H9 (cell line): ENCODE measurements at regions not wholly inside any gene's neighbourhood (a gene's known extent, or its start where the extent isn't known, plus 50 kb on each side); places are given as distances from the start of the nearest gene placed in this dataset.

Experiments used
- DNase-seq: peaks from one replicate; pipeline ENCODE4 v3.0.0-alpha.2; 2017
- H2AFZ ChIP-seq: one replicate; pipeline ENCODE4 v1.6.1; 2013; ENCODE audit warnings: mild to moderate bottlenecking, low read length, control low read depth, moderate library complexity
- H2AK5ac ChIP-seq: 2 replicates; pipeline ENCODE4 v1.6.1; 2013; ENCODE audit warnings: low read length, control low read depth, mixed read lengths; ENCODE audit not compliant: insufficient read length
- H2BK120ac ChIP-seq: one replicate; pipeline ENCODE4 v1.6.1; 2013; ENCODE audit warnings: low read depth, mild to moderate bottlenecking, low read length, control low read depth, inconsistent platforms; ENCODE audit not compliant: poor library complexity, severe bottlenecking
- H2BK12ac ChIP-seq: 2 replicates; pipeline ENCODE4 v1.6.1; 2013; ENCODE audit warnings: low read length, control low read depth, mixed read lengths, low read depth; ENCODE audit not compliant: insufficient read length
- H2BK15ac ChIP-seq: 2 replicates; pipeline ENCODE4 v1.6.1; 2013; ENCODE audit warnings: low read depth, low read length, control low read depth
- H2BK20ac ChIP-seq: one replicate; pipeline ENCODE4 v1.6.1; 2013; ENCODE audit warnings: low read depth, mild to moderate bottlenecking, low read length, control low read depth, inconsistent platforms; ENCODE audit not compliant: poor library complexity, severe bottlenecking
- H2BK5ac ChIP-seq: 2 replicates; pipeline ENCODE4 v1.6.1; 2013; ENCODE audit warnings: low read length, control low read depth, mixed read lengths; ENCODE audit not compliant: insufficient read length
- H3K14ac ChIP-seq: 2 replicates; pipeline ENCODE4 v1.6.1; 2013; ENCODE audit warnings: low read length, control low read depth; ENCODE audit not compliant: insufficient read depth
- H3K18ac ChIP-seq: 2 replicates; pipeline ENCODE4 v1.6.1; 2013; ENCODE audit warnings: low read depth, mild to moderate bottlenecking, mixed read lengths, low read length, control low read depth; ENCODE audit not compliant: insufficient read length
- H3K23ac ChIP-seq: 2 replicates; pipeline ENCODE4 v1.6.1; 2013; ENCODE audit warnings: low read length, control low read depth, mixed read lengths, low read depth; ENCODE audit not compliant: insufficient read length
- H3K23me2 ChIP-seq: 2 replicates; pipeline ENCODE4 v1.6.1; 2013; ENCODE audit warnings: low read depth, mild to moderate bottlenecking, mixed read lengths, low read length, control low read depth; ENCODE audit not compliant: insufficient read length, poor library complexity, severe bottlenecking
- H3K27ac ChIP-seq: 2 replicates; pipeline ENCODE4 v1.5.1; 2013; ENCODE audit warnings: low read length, control low read depth, mixed read lengths, low read depth; ENCODE audit not compliant: insufficient read length
- H3K27me3 ChIP-seq: 2 replicates; pipeline ENCODE4 v1.6.1; 2013; ENCODE audit warnings: low read length, control low read depth, inconsistent platforms; ENCODE audit not compliant: insufficient read depth
- H3K4ac ChIP-seq: 2 replicates; pipeline ENCODE4 v1.6.1; 2013; ENCODE audit warnings: low read depth, mild to moderate bottlenecking, control low read depth, inconsistent platforms, low read length, moderate library complexity
- H3K4me1 ChIP-seq: 2 replicates; pipeline ENCODE4 v1.6.1; 2013; ENCODE audit warnings: low read length, control low read depth, inconsistent platforms; ENCODE audit not compliant: insufficient read depth
- H3K4me2 ChIP-seq: 2 replicates; pipeline ENCODE4 v1.6.1; 2013; ENCODE audit warnings: low read length, control low read depth, mixed read lengths; ENCODE audit not compliant: insufficient read length, insufficient read depth
- H3K56ac ChIP-seq: 2 replicates; pipeline ENCODE4 v1.6.1; 2013; ENCODE audit warnings: low read depth, mild to moderate bottlenecking, mixed read lengths, low read length, control low read depth; ENCODE audit not compliant: insufficient read length
- H3K79me1 ChIP-seq: 2 replicates; pipeline ENCODE4 v1.6.1; 2013; ENCODE audit warnings: low read depth, mild to moderate bottlenecking, moderate library complexity, low read length, control low read depth, inconsistent platforms; ENCODE audit not compliant: insufficient read depth, poor library complexity, severe bottlenecking
- H3K79me2 ChIP-seq: 2 replicates; pipeline ENCODE4 v1.6.1; 2013; ENCODE audit warnings: low read length, control low read depth, inconsistent platforms; ENCODE audit not compliant: insufficient read depth
- H3K9ac ChIP-seq: 2 replicates; pipeline ENCODE4 v1.6.1; 2013; ENCODE audit warnings: low read length, control low read depth, mixed read lengths; ENCODE audit not compliant: insufficient read length; ENCODE audit errors: extremely low read depth
- H3K9me3 ChIP-seq: one replicate; pipeline ENCODE4 v1.6.1; 2013; ENCODE audit warnings: low read depth, low read length, inconsistent platforms; ENCODE audit not compliant: control insufficient read depth
- H3T11ph ChIP-seq: one replicate; pipeline ENCODE4 v1.6.1; 2013; ENCODE audit warnings: mild to moderate bottlenecking, low read length, control low read depth, inconsistent platforms
- H4K20me1 ChIP-seq: one replicate; pipeline ENCODE4 v1.6.1; 2013; ENCODE audit not compliant: control insufficient read depth, insufficient read length, insufficient read depth
- H4K5ac ChIP-seq: 2 replicates; pipeline ENCODE4 v1.6.1; 2013; ENCODE audit warnings: low read depth, mild to moderate bottlenecking, mixed read lengths, low read length, control low read depth; ENCODE audit not compliant: insufficient read length
- H4K8ac ChIP-seq: replicated peaks from 2 replicates; pipeline ENCODE4 v1.6.1; 2013; ENCODE audit warnings: low read length, control low read depth, mixed read lengths, low read depth; ENCODE audit not compliant: insufficient read length
- H4K91ac ChIP-seq: 2 replicates; pipeline ENCODE4 v1.6.1; 2013; ENCODE audit warnings: low read depth, mild to moderate bottlenecking, moderate library complexity, mixed read lengths, low read length, control low read depth; ENCODE audit not compliant: insufficient read length
- H3K27ac Mint-ChIP-seq, 3 experiments: 2 replicates in 2 of 3; 3 replicates in 1 of 3; pipeline ENCODE4 v1.8.0; 2020 to 2021; ENCODE audit warnings: mixed read lengths in 3 of 3, mild to moderate bottlenecking in 1 of 3, moderate library complexity in 1 of 3
- H3K27me3 Mint-ChIP-seq: 2 replicates; pipeline ENCODE4 v1.8.0; 2021; ENCODE audit warnings: low read depth, mild to moderate bottlenecking, moderate library complexity, mixed read lengths
- H3K36me3 Mint-ChIP-seq, 3 experiments: 2 replicates in 2 of 3; 3 replicates in 1 of 3; pipeline ENCODE4 v1.8.0; 2020 to 2021; ENCODE audit warnings: low read depth in 3 of 3, mixed read lengths in 3 of 3; ENCODE audit not compliant: insufficient read depth in 1 of 3
- H3K4me1 Mint-ChIP-seq, 2 experiments: 2 replicates each; pipeline ENCODE4 v1.8.0; 2020; ENCODE audit warnings: mixed read lengths in 2 of 2
- H3K4me3 Mint-ChIP-seq, 2 experiments: 2 replicates in 1 of 2; 3 replicates in 1 of 2; pipeline ENCODE4 v1.8.0; 2020 to 2021; ENCODE audit warnings: mild to moderate bottlenecking in 2 of 2, mixed read lengths in 2 of 2, moderate library complexity in 1 of 2
- H3K9me3 Mint-ChIP-seq, 2 experiments: 2 replicates in 1 of 2; 3 replicates in 1 of 2; pipeline ENCODE4 v1.8.0; 2020; ENCODE audit warnings: mild to moderate bottlenecking in 2 of 2, mixed read lengths in 2 of 2, moderate library complexity in 1 of 2
- CTCF ChIP-seq: fragments of 200-600 bp; sonication (generic); conservative IDR thresholded peaks from 3 replicates; pipeline ENCODE4 v1.8.0; 2021; ENCODE audit warnings: antibody characterized with exemption, mild to moderate bottlenecking
- WGBS: extraction: QIAGEN DNeasy Blood & Tissue Kit; methylation state at CpG from one replicate; pipeline ENCODE4 v1.1.7; 2013; ENCODE audit warnings: missing lambda C conversion rate, low lambda C conversion rate, mixed read lengths; ENCODE audit not compliant: insufficient read length; ENCODE audit errors: extremely low coverage; 5-methylcytosine and 5-hydroxymethylcytosine counted together

GRCh38 chr13:111045170-111045569 lies 69.9 kb upstream of the ARHGEF7 start:
- Mint-ChIP-seq H3K9me3 (peaks cover 43 to 44% of the 10 kb centered on the region in 2 experiments), H3K27me3 (peaks cover 6% of the 10 kb centered on the region), H3K36me3 (peaks cover 14 to 28% (median 17%) of the 10 kb centered on the region in 3 experiments), H3K4me3 (no peak overlapping the region), H3K27ac (no peak overlapping the region; a peak in 1 of 7 replicates), H3K4me1 (no peaks in the 10 kb centered on the region)
- Histone ChIP-seq H2AK5ac (no peak overlapping the region), H2BK12ac (no peak overlapping the region), H3T11ph (no peak overlapping the region), H3K79me2 (no peaks in the 10 kb centered on the region), H3K4ac (no peak overlapping the region), H3K79me1 (no peaks in the 10 kb centered on the region), H2BK15ac (no peak overlapping the region), H3K56ac (no peak overlapping the region), H2BK20ac (no peak overlapping the region), H2AFZ (no peak overlapping the region), H3K23me2 (no peaks in the 10 kb centered on the region), H4K20me1 (no peaks in the 10 kb centered on the region), H3K4me2 (no peak overlapping the region), H2BK5ac (no peak overlapping the region), H4K91ac (no peak overlapping the region), H4K8ac (no peak overlapping the region), H3K27me3 (no peaks in the 10 kb centered on the region), H3K4me1 (no peaks in the 10 kb centered on the region), H3K14ac (no peak overlapping the region), H3K18ac (no peak overlapping the region), H3K9me3 (peaks cover 14% of the 10 kb centered on the region), H3K9ac (no peak overlapping the region), H3K27ac (no peak overlapping the region), H2BK120ac (no peak overlapping the region), H4K5ac (no peak overlapping the region), H3K23ac (no peak overlapping the region)
- TF ChIP-seq CTCF, result no peak
- DNase-seq, result no peak
- WGBS, result no CpG with 5 or more reads among the region's 10 CpGs
